Kasumi-1 (cell line): ENCODE measurements at regions not wholly inside any gene's neighbourhood (a gene's known extent, or its start where the extent isn't known, plus 50 kb on each side); places are given as distances from the start of the nearest gene placed in this dataset.

Experiments used
- DNase-seq, 2 experiments: peaks; one replicate each; lab custom pipeline; 2025; lab: John Stamatoyannopoulos, UW

DNA sequence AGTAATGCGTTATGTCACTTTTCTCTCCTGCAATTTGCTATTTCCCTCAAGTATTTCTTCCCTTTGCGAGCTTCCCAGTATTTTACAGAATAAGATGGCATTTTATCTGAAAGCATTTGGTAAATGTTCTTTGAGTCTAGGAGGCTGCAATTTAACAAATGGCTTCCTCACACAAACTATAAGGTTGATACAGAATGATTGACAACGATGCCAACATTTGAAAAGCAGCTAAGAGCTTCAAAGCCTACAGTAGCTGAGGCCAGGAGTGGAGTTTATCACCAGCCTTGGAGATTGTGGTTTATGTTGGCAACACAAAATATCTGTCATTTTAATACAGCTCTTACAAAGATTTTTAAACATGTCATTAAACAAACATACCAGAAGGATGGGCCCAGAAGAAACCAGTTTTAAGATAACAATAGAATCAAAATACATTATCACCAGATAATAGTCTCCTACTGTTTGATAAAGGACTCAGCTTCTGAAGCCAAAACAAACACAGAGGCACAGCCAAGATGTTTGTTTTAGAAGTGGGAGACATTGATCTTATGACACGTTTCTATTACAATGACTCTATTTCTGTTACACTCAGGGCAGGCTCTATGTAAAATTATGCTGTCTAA lies 711.4 kb upstream of the ACVR2A start:
- no peak for DNase-seq

- DNase-seq, result no peak
Measured at GRCh38 chr2:147125145-147125544, 719.7 kb upstream of the ACVR2A start.

DNA sequence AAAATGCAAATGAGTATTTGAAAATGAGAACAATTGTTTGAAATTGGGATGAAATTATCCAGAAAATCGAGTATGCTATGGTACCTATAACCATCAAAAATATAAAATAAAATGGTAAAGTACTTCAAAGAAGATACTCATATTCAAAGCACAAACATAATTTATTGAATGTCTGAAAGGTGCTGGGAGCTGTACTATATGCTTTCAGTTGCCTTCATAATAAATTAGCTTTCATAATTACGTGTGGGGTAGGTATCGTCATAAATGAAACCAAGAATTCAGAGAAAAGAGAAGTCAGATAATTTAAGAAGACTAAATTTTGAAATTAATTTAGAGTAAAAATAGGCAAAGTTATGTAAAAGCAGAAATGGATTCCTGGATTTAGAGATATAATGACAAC lies 721.9 kb upstream of the ACVR2A start:
- no peak for DNase-seq

DNA sequence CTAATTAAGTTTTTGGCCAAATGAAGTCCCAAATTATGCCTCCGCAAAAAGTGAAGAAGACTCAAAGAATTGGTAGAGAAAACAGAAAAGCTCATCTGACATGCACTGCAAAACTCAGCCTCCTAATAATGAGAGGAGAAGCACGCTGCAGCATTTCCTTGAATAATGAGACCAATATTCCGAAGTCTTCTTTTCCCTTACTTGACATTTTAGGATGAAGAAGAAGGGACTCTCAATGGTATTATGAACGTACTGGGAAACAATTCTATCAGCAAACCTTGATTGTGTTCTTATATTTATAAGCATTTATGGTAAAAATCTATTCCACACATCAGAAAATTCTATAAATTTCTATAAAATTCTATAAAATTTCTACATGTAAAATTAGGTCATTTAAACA lies 733.9 kb upstream of the ACVR2A start:
- no peak for DNase-seq

DNA sequence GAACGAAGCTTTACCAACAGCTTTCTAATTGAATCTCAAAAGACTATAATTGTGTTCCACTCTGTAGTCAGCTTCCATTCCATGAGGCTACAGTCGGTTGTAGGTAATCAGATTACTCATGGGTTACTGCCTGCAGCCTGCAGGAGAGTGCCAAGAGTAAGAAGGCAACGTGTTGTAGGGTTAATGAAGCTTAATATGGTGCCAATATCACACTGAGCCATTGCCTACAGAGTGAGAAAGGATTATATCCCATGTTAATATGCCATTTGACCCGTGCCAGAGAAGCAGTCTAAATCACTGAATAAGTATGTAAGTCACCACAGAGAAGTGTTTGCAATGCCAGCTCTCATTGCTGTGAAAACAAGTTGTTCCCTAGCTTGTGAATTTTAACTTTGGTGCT lies 734.5 kb upstream of the ACVR2A start:
- DNase-seq, result no peak

DNA sequence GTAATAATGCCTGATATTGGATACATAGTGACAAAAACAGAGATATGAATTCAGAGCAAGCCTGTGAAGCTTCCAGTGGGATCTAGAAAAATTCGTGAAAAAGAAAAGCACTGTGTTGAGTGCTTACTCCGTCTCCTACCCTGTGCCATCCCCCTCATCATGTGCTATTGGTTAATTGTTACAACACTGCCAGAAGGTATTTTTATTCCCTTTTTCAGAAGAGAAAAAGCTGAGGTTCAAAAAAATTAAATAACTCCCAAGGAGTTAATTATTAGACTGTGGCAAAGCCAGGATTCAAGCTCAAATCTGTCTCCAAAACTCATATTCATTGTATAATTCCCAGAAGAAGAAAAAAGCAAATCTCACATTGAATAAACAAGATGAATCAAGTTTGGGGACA lies 735.5 kb upstream of the ACVR2A start:
- DNase-seq, result no peak

DNA sequence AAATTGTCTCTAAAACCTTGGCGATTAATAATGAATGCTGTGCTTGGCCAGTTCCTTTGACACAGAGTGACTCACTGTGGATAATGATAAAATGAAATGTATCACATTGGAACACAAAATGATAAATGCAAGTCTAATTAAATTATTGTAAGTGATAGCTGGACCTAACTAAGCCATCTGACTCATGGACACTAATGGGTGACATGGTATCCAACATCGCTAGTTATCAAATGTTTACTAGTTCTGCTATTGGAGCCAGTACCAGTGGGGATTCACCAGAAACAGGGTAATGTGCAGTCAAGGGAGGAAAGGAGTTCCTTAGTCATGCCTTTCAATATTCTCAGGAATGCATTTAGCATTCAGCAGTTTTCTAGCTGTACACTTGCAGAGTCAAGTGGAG lies 736.3 kb upstream of the ACVR2A start:
- DNase-seq, result no peak

- no peak for DNase-seq
Measured at GRCh38 chr2:147101941-147102790, 742.7 kb upstream of the ACVR2A start.

- DNase-seq, result no peak
Measured at GRCh38 chr2:147100406-147101035, 744.3 kb upstream of the ACVR2A start.

- no peak for DNase-seq
Measured at GRCh38 chr2:147099845-147100244, 745.0 kb upstream of the ACVR2A start.

GRCh38 chr2:147098940-147099339 lies 745.9 kb upstream of the ACVR2A start:
- no peak for DNase-seq

DNA sequence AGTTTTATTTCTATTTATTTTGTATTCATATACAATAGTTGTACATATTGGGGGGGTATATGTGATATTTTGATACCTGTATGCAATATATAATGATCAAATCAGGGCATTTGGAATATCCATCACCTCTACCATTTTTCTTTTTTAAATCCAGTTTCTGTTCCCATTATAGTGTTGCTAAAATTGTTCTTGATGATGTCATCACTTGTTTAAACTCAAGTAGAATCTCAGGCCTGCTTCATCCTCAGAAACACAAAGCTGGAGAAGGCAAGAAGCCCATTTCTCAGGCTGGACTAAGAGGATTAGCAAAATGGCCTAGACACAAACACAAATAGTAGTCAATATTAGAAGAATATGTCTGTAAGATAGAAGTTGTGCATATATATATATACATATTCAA lies 747.1 kb upstream of the ACVR2A start:
- no peak for DNase-seq

- DNase-seq, result no peak
Measured at GRCh38 chr2:147096671-147097070, 748.2 kb upstream of the ACVR2A start.

- no peak for DNase-seq
Measured at GRCh38 chr2:147095376-147095775, 749.5 kb upstream of the ACVR2A start.

DNA sequence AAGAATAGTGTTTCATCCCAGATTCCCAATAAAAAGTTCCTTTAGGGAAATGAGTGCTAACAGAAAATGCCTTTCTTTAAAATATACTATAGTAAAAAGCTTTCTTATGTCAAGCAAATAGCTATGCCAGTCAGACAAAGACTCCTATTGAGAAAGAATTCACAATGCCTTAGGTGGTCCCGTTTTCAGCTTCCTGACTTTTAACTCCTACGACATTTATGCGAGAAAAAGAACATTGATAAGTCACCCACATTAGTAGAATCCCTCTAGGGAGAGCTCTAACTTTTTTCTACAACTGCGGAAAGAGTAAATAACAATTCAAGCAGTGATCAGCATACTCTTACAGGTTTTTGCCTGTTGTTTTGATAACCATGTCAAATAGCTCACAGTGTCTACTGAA lies 750.8 kb upstream of the ACVR2A start:
- DNase-seq, result no peak

DNA sequence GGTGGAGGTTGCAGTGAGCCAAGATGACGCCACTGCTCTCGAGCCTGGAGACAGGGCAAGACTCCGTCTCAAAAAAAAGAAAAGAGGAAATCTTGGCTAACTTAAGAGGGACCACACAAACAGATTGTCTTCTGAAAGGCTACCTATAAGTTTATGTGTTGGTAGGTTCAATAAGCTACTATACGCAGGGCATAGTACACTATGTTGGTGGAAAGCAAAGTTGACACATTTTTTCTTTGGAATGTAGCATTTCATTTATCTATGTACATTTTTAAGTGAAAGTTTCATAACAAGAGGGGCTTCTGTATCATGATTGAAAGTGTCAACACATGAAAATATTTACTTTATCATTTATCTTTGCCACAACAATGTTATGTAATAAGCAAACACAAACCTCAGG lies 752.6 kb upstream of the ACVR2A start:
- DNase-seq, result no peak

DNA sequence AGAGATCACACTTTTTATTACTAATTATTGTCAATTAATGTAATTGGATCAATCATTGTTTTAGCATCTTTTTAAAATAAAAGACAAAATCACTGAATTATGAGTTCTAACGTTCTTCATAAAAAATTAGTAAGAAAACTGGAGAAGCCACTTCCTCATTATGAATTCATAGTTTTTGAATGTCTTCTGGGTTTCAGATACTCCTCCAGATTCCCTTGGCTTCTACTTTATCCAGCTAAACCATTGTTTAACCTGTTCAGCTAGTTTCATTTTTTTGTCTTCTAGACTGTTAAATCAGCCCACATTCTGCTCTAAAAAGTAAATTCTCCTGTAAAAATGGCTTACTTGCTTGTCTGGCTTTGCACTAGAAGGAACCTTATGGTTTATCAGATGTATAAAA lies 753.4 kb upstream of the ACVR2A start:
- DNase-seq, result peak; percentile 4 to 5

DNA sequence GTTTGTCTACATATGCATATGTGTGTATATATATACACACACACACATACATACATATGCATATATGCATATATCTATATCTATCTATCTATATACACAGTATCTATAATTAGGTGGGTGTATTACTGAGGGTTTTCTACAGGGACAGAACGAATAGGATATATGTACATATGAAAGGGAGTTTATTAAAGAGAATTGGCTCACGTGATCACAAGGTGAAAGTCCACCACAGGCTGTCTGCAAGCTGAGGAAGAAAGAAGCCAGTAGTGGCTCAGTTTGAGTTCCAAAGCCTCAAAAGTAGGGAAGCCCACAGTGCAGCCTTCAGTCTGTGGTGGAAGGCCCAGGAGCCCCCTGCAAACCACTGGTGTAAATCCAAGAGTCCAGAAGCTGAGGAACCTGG lies 756.0 kb upstream of the ACVR2A start:
- DNase-seq, result no peak

DNA sequence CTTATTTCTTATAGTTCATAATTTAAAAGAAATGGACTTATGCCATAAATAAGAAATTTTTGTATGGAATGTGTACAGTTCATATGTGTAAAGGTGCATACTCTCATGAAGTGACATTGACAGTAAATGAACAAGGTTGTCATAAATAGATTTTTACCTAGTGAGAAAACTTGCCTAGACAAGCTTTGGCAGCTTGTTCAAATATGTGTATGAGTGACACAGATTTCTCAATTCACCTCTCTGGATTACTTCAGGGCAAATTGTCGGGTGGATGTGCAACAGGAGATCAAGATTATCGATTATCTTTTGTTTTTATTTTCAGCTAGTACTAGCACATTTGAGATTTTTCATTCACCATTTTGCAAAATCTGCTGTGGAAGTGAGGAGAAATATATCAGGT lies 758.1 kb upstream of the ACVR2A start:
- no peak for DNase-seq

GRCh38 chr2:147083664-147084063 lies 761.2 kb upstream of the ACVR2A start:
- DNase-seq, result no peak

- DNase-seq, result peak; percentile 55 to 66
Measured at GRCh38 chr2:147082850-147083522, 761.8 kb upstream of the ACVR2A start.

DNA sequence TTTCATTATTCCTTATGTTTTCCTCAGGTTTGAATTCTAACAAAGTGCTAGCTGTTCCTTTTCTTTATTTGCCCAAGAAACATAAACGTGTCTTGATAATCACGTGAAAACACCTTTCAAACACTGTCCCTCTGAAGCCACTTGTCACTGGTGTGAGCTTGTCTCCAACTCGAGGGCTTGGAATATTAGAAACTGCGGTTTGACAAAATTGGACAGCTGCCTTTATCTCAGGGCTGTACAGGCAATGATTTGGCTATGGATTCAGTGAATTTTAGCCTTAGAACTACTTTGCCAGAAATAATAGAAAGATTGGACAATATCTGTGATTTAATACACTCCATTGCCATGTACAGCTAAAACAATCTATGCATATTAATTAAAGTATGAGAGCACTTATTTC lies 763.0 kb upstream of the ACVR2A start:
- no peak for DNase-seq

DNA sequence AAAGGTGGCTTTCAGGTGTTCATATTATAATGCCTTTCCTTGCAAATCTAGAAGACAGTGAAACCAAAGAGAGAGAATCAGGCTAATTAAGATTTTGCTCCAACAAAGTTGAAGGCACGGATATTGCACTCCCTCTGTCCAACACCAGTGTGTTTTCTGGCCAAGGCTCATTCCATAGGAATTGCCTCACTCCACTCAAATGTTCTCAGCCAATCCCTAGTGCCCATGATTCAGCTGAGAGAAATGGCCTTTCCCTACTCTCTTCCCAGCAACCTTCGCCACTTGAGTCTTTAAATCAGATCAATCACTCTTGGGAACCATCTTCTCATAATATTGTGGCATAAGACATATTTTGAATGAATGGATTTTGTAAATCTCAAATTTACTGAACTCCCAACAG lies 768.2 kb upstream of the ACVR2A start:
- no peak for DNase-seq
